Epithelial cell of proximal tubule (primary cell): ENCODE measurements at regions not wholly inside any gene's neighbourhood (a gene's known extent, or its start where the extent isn't known, plus 50 kb on each side); places are given as distances from the start of the nearest gene placed in this dataset.
A peak's percentile ranks its signal among the peaks of the same experiment; 100 is the strongest.
"Not testable (repeated sequence)": the region's sequence is repeated elsewhere in the genome, so short reads cannot be mapped to it uniquely, and the experiment has no call there.

Source experiments
- DNase-seq: peaks from one replicate; pipeline ENCODE4 v3.0.0-alpha.2; 2011; ENCODE audit warnings: low read depth
- H3K4me3 ChIP-seq: 2 replicates; pipeline ENCODE4 v1.5.1; 2011; ENCODE audit warnings: low read depth, mild to moderate bottlenecking, low read length
- TF ChIP-seq, protein P1 (sequence below): conservative IDR thresholded peaks from 2 replicates; pipeline ENCODE4 v1.5.1; 2012; ENCODE audit warnings: low read depth, mild to moderate bottlenecking, low read length

DNA sequence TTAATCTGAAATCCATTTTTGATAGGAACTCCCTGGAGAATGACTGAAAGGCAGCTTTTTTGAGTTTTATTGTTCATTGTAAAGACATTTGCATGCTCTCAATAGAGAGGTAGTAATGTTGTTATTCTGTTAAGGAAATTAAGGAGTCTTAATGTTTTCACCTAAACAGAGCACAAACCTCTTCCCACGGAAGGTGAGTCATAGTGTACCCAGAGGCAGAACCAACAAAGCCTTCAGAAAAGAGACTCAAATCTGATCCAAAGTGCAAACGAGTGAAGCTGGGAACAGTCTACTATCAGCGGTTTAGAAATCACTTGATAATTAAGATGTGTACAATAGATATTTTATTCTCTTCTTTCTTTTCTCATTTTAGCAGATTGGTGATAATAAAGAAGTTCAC lies 470.5 kb downstream of the PLK2 start:
- DNase-seq, result peak; percentile 29
- TF ChIP-seq, protein P1, sequence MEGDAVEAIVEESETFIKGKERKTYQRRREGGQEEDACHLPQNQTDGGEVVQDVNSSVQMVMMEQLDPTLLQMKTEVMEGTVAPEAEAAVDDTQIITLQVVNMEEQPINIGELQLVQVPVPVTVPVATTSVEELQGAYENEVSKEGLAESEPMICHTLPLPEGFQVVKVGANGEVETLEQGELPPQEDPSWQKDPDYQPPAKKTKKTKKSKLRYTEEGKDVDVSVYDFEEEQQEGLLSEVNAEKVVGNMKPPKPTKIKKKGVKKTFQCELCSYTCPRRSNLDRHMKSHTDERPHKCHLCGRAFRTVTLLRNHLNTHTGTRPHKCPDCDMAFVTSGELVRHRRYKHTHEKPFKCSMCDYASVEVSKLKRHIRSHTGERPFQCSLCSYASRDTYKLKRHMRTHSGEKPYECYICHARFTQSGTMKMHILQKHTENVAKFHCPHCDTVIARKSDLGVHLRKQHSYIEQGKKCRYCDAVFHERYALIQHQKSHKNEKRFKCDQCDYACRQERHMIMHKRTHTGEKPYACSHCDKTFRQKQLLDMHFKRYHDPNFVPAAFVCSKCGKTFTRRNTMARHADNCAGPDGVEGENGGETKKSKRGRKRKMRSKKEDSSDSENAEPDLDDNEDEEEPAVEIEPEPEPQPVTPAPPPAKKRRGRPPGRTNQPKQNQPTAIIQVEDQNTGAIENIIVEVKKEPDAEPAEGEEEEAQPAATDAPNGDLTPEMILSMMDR, result no peak
- H3K4me3 ChIP-seq, result no peak overlapping the region

DNA sequence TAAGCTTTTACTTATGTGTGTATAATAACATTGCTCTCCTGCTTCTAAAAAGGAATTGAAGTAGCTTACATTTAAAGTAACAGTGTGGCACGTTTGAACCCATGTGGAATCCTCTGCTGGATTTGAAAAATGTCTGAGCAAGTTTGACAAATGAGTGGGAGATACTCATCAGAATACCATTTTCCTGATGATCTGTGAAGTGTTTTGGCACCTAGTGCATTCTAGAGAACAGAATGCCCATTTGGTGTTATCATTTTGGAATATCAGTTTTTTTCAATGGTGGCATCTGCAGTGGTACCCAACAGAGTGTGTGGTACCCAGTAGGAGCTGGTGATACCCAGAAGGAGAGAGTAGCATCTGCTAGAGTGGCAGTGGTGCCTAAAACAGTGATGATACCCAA lies 471.1 kb downstream of the PLK2 start:
- H3K4me3 ChIP-seq, result no peak overlapping the region
- TF ChIP-seq, protein P1, result no peak
- DNase-seq, result no peak

DNA sequence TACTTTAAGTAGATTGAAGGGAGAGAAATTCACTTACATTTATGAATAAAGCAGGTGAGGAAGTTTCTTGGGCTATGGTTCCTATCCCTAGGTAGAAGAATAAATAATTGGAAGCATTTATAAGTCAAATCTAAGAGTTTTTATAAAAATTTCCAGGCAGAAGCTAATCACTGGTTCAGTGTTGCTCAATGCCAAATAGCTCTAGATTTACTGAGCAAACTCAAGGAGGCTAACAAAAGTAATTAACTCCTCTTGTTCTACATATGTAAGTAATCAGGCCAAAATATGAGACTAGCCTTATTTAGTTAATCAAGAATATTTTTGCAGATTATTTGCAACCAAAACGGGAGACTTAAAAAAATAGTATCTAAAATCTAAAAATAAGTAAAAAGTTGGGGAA lies 472.3 kb downstream of the PLK2 start:
- TF ChIP-seq, protein P1, result no peak
- H3K4me3 ChIP-seq, result no peak overlapping the region
- DNase-seq, result no peak

DNA sequence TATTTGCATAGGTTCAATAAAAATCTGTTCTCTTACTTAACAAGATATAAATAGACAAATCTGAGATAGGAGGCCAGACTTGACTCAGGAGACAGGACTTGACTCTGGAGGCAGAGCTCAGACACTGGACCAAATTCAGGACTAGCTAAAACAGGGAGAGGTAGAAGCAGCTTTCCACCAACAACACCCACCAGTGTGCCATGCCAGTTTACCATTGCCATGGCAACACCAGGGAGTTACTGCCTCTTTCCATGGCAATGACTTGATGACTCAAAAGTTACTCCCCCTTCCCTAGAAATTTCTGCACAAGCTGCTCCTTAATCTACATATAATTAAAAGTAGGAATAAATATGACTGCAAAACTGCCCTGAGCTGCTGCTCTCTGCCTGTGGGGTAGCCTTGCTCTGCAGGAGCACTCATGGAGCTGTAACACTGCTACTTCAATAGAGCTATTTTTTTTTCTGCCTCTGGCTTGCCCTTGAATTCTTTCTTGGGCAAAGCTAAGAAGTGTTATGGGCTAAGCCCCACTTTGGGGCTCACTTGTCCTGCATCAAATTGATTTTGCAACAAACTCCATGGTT lies 473.0 kb downstream of the PLK2 start:
- DNase-seq, result peak; percentile 56
- H3K4me3 ChIP-seq, result no peak overlapping the region
- TF ChIP-seq, protein P1, result no peak

DNA sequence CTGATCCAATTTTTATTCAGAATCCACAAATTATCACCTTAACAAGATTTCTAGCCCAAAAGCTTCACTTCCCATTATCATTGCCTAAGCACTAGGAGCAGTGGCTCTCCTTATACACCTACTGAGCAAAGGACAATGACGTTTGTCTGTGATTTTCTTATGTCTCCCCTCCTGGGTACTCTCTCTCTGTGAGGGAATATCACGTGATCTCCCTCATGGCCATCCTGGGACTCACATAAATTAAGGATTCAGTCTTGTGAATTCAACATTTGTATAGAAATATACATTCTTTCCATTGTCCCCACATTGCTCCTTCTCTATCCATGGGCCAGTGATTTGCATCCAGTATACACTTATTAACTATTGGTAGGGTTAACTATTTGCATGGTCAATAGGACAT lies 476.5 kb downstream of the PLK2 start:
- no peak for DNase-seq
- TF ChIP-seq, protein P1, result no peak
- H3K4me3 ChIP-seq, result no peak overlapping the region

DNA sequence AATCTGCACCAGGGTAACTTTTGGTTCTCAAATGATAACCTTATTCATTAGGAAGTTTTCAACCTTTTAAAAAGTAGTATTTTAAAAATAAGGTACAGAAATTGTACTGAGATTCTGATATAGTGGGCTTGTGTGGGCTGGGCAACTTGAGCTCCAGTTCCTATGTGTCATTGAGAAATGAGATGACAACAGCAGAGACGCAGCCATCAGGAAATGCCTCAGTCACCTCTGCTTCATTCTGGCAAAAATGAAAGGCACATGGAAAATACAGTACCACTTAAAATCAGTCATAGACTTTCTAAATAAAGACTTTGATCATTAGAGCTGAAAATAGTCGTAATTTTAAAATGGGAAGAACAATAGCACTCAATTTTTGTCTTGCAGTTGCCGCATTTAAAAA lies 480.2 kb downstream of the PLK2 start:
- no peak overlapping the region for H3K4me3 ChIP-seq
- DNase-seq, result no peak
- TF ChIP-seq, protein P1, result no peak

DNA sequence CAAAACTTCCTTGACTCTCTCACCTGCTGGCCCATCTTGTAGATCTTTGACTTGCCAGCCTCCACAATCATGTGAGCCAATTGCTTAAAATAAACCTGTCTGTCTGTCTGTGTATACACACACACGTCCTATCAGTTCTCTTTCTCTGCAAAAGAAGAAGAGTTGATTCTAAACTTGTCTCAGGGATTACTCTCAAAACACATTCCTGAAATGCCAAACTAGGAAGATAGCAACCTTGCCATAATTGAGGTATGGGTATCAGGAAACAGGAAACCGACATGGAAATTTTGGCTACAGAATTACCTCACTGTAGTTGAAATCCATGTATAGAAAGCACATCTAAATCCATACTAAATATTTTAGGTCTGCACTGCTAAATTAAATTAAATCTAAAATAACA lies 483.4 kb downstream of the PLK2 start:
- no peak for DNase-seq

DNA sequence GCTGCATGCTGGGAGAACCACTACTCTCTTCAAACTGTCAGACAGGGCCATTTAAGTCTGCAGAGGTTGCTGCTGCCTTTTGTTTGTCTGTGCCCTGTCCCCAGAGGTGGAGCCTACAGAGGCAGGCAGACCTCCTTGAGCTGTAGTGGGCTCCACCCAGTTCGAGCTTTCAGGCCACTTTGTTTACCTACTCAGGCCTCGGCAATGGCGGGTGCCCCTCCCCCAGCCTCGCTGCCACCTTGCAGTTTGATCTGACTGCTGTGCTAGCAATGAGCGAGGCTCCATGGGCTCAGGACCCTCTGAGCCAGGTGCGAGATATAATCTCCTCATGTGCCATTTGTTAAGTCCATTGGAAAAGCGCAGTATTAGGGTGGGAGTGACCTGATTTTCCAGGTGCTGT lies 487.8 kb downstream of the PLK2 start:
- DNase-seq, H3K4me3 ChIP-seq: not testable (repeated sequence)

More for the DNA sequence above, 483.4 kb downstream of the PLK2 start:
- H3K4me3 ChIP-seq, result no peak overlapping the region
- TF ChIP-seq, protein P1, result no peak
